Endothelial cell of umbilical vein (primary cell): ENCODE measurements at regions not wholly inside any gene's neighbourhood (a gene's known extent, or its start where the extent isn't known, plus 50 kb on each side); places are given as distances from the start of the nearest gene placed in this dataset.
A peak's percentile ranks its signal among the peaks of the same experiment; 100 is the strongest.

Experiments
- CTCF ChIP-seq, 2 donors: IDR thresholded peaks; 1 replicate in 1 of 2; 2 replicates in 1 of 2; pipeline ENCODE4 v1.5.1; 2011; ENCODE audit warnings: low read length in 2 of 2, mild to moderate bottlenecking in 2 of 2, moderate library complexity in 2 of 2, control low read depth in 1 of 2, inconsistent platforms in 1 of 2, low read depth in 1 of 2; ENCODE audit not compliant: insufficient read depth in 1 of 2; ENCODE audit errors: extremely low read depth in 1 of 2
- FOS ChIP-seq: IDR thresholded peaks from 2 replicates; pipeline ENCODE4 v1.6.1; 2011; ENCODE audit warnings: mild to moderate bottlenecking, low read length, moderate library complexity, borderline replicate concordance; ENCODE audit not compliant: insufficient read depth
- GATA2 ChIP-seq: IDR thresholded peaks from 2 replicates; pipeline ENCODE4 v1.7.0; 2011; ENCODE audit warnings: low read depth, mild to moderate bottlenecking, moderate library complexity, mixed read lengths, low read length; ENCODE audit not compliant: insufficient read length, insufficient read depth
- JUN ChIP-seq: IDR thresholded peaks from 2 replicates; pipeline ENCODE4 v1.6.1; 2011; ENCODE audit warnings: borderline replicate concordance, low read depth; ENCODE audit not compliant: insufficient read length, insufficient read depth
- MAX ChIP-seq: IDR thresholded peaks from 2 replicates; pipeline ENCODE4 v1.6.1; 2011; ENCODE audit not compliant: insufficient read depth, insufficient read length
- MYC ChIP-seq: IDR thresholded peaks from one replicate; pipeline ENCODE4 v1.6.1; 2011; ENCODE audit warnings: mild to moderate bottlenecking, low read depth, low read length
- POLR2A ChIP-seq: IDR thresholded peaks from 2 replicates; pipeline ENCODE4 v1.6.1; 2012; ENCODE audit warnings: low read depth, mild to moderate bottlenecking, control low read depth, low read length
- POLR2AphosphoS5 ChIP-seq: IDR thresholded peaks from 2 replicates; pipeline ENCODE4 v1.6.1; 2012; ENCODE audit warnings: low read depth, mild to moderate bottlenecking, control low read depth, low read length, moderate library complexity; ENCODE audit not compliant: insufficient read depth

- no peak for TF ChIP-seq CTCF (IDR thresholded peaks at IDR 0.05; ENCODE audit: extremely low read depth in 1 of 2, insufficient read depth in 1 of 2, low read depth in 1 of 2, low read length in 2 of 2)
- no peak for TF ChIP-seq MAX
- TF ChIP-seq MYC = no peak
- no peak for TF ChIP-seq POLR2AphosphoS5
- peak; percentile 15 for TF ChIP-seq GATA2
- TF ChIP-seq POLR2A = no peak
- no peak for TF ChIP-seq FOS
- no peak for TF ChIP-seq JUN
These were observed 125.2 kb upstream of the COL3A1 start for GRCh38 chr2:188848887-188849435.
